Activated CD4-positive, alpha-beta T cell treated with anti-CD3 and anti-CD28 coated beads for 36 hours (primary cell): ENCODE measurements at regions not wholly inside any gene's neighbourhood (a gene's known extent, or its start where the extent isn't known, plus 50 kb on each side); places are given as distances from the start of the nearest gene placed in this dataset.

Source experiments
- ATAC-seq: fragments of 200-7000 bp; cut with Tn5 transposase; one replicate; pipeline ENCODE4 v1.10.0; 2021; ENCODE audit warnings: mild to moderate bottlenecking, moderate library complexity
- CTCF ChIA-PET: fragments of 350-600 bp; sonication (Branson Sonifier 250); formaldehyde crosslinking; loops from one replicate; lab custom pipeline; 2021; ENCODE audit warnings: antibody characterized with exemption; lab: Charles Lee
- POLR2A ChIA-PET: fragments of 350-600 bp; sonication (Branson Sonifier 250); formaldehyde crosslinking; loops from one replicate; lab custom pipeline; 2021; ENCODE audit warnings: antibody characterized with exemption, inconsistent platforms; lab: Charles Lee
- DNase-seq: peaks from one replicate; pipeline ENCODE4 v3.0.0-alpha.2; 2020
- H3K27ac Mint-ChIP-seq: one replicate; pipeline ENCODE4 v1.8.0; 2021; ENCODE audit warnings: mixed read lengths
- H3K27me3 Mint-ChIP-seq: one replicate; pipeline ENCODE4 v1.8.0; 2021; ENCODE audit warnings: mixed read lengths
- H3K36me3 Mint-ChIP-seq: one replicate; pipeline ENCODE4 v1.8.0; 2021; ENCODE audit warnings: low read depth, mixed read lengths
- H3K4me1 Mint-ChIP-seq: one replicate; pipeline ENCODE4 v1.8.0; 2021; ENCODE audit warnings: mixed read lengths
- H3K4me3 Mint-ChIP-seq: one replicate; pipeline ENCODE4 v1.8.0; 2021; ENCODE audit warnings: mild to moderate bottlenecking, moderate library complexity, mixed read lengths
- H3K9me3 Mint-ChIP-seq: one replicate; pipeline ENCODE4 v1.8.0; 2021; ENCODE audit warnings: low read depth, mixed read lengths
- intact Hi-C, 2 experiments: fragments of 100-400 bp; cut with DNase I in 1 of 2; cut with micrococcal nuclease in 1 of 2; formaldehyde crosslinking; loops; one replicate each; pipeline versions ENCODE4 v1.14.2 to v1.15.1; 2022 to 2024; cut with DNase I, micrococcal nuclease

- ChIA-PET CTCF (interaction anchor here (0.7 kb wide), 1 partner anchor 16 kb away, joined by 4 read pairs; no protein-coding TSS in a partner anchor), POLR2A (no interaction called here)
- Mint-ChIP-seq H3K4me1 (peaks cover 2% of the 10 kb centered on the region), H3K27ac (no peak overlapping the region), H3K9me3 (no peaks in the 10 kb centered on the region), H3K4me3 (no peak overlapping the region), H3K36me3 (no peaks in the 10 kb centered on the region), H3K27me3 (peaks cover 7% of the 10 kb centered on the region)
- DNase-seq, result no peak
- intact Hi-C loops, result no loop called here
- ATAC-seq, result no peak
These were observed 65.1 kb downstream of the PFDN4 start for GRCh38 chr20:54272901-54273488.

DNA sequence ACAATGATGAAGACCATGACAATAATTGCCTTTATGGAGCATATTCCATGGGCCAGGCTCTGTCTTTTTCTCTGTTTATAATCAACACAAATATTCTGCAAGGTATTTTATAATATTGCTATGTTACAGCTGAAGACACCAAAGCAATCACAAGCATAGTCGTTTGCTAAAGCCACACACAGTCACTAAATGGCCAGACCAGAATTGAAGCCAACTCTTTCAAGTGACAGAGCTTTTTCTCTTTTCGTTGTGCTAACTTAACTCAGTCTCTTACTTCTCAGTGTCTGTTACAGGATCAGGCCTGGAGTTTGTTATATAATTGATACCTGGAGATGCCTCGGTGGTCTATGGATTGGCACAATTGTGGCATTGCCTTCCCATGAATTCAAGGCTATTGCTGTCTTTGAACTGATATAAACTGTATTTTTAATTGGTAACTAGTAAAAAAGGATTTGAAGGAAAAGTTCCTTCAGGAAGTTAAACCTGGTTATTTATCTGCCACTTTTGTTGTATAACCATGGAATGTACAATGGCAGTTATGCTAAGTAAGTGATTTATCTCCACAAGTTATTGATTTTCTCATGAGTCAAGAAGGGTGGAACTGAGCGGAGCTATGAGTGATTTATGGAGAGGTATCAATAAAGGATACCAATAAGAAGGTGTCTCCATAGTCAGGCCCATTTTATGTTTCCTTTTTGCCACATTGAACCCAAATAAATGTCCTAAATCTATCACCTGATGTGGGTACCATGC, 67.6 kb downstream of the PFDN4 start:
- ATAC-seq (no peak), DNase-seq (no peak)
- H3K27me3 Mint-ChIP-seq, result peaks cover 8% of the 10 kb centered on the region
- peaks cover 2% of the 10 kb centered on the region for H3K4me1 Mint-ChIP-seq
- no peak overlapping the region for H3K27ac Mint-ChIP-seq
- no peak overlapping the region for H3K4me3 Mint-ChIP-seq
- POLR2A ChIA-PET, result no interaction called here
- CTCF ChIA-PET, result no interaction called here
- no peaks in the 10 kb centered on the region for H3K9me3 Mint-ChIP-seq
- intact Hi-C loops, result no loop called here
- H3K36me3 Mint-ChIP-seq, result no peaks in the 10 kb centered on the region

DNA sequence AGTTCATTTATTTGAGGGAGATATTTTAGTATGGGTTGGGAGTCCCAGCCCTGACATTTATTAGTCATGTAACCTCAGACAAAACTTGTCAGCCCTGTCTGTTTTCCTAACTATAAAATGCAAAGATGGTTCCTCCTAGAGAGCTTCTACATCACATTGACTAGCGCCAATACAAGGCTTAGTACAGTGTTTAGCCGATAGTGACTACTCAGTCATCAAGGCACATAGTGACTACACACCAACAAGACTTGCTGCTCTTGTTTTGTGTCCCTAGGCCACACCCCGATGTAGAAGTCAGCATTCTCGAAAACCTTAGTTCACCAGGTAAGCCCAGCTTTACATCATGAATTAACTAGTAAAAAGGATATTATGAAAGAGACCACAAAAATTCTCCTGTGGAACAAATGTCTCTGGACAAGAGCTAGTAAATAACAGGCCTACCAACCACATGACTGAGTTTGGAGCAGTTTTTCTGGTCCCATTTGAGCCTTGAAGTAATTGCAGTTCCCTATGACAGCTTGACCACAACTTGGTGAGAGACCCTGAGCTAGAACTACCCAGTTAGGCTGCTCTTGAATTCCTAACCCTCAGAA, 68.8 kb downstream of the PFDN4 start:
- DNase-seq, result no peak
- Mint-ChIP-seq H3K27me3 (peaks cover 6% of the 10 kb centered on the region), H3K4me3 (no peak overlapping the region), H3K4me1 (peaks cover 2% of the 10 kb centered on the region), H3K9me3 (no peaks in the 10 kb centered on the region), H3K36me3 (no peaks in the 10 kb centered on the region), H3K27ac (no peak overlapping the region)
- ChIA-PET POLR2A (no interaction called here), CTCF (interaction anchor here (0.7 kb wide), 1 partner anchor 369 kb away, joined by 3 read pairs; no protein-coding TSS in a partner anchor)
- no peak for ATAC-seq
- intact Hi-C loops, result no loop called here

DNA sequence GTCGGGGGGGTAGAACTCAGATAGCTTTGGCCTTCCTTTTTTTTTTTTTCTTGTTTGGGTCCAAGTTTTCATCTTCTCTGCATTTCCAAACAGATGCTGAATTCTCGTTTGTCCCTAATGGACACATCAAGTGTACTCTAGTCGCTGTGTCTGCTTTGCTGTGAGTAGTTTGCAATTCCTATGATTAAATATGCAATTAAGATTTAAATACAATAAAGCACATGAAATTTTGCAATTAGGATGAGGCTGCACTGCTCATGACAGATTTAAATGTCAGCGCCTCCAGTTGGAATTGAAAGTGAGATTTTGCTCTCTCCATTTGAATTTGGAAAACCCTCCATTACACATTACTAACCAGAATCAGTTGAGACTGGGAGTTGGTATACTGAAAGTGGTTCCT, 70.4 kb downstream of the PFDN4 start:
- no peaks in the 10 kb centered on the region for H3K9me3 Mint-ChIP-seq
- no peaks in the 10 kb centered on the region for H3K36me3 Mint-ChIP-seq
- ATAC-seq (no peak), DNase-seq (no peak)
- peaks cover 7% of the 10 kb centered on the region for H3K27me3 Mint-ChIP-seq
- intact Hi-C loops, result no loop called here
- H3K4me1 Mint-ChIP-seq, result peaks cover 2% of the 10 kb centered on the region
- no peak overlapping the region for H3K27ac Mint-ChIP-seq
- POLR2A ChIA-PET, result no interaction called here
- no peak overlapping the region for H3K4me3 Mint-ChIP-seq
- CTCF ChIA-PET, result no interaction called here

- Mint-ChIP-seq H3K27me3 (peaks cover 7% of the 10 kb centered on the region), H3K36me3 (no peaks in the 10 kb centered on the region), H3K27ac (no peak overlapping the region), H3K9me3 (no peaks in the 10 kb centered on the region), H3K4me3 (no peak overlapping the region), H3K4me1 (peaks cover 21% of the 10 kb centered on the region)
- intact Hi-C loops, result loop anchor here in 1 of 2 experiments (10.0 kb wide), 1 partner anchor 438 kb away; no protein-coding TSS in a partner anchor
- ATAC-seq (no peak), DNase-seq (no peak)
- POLR2A ChIA-PET, result no interaction called here
- CTCF ChIA-PET, result no interaction called here
These were observed 74.7 kb downstream of the PFDN4 start for GRCh38 chr20:54282625-54283024.

DNA sequence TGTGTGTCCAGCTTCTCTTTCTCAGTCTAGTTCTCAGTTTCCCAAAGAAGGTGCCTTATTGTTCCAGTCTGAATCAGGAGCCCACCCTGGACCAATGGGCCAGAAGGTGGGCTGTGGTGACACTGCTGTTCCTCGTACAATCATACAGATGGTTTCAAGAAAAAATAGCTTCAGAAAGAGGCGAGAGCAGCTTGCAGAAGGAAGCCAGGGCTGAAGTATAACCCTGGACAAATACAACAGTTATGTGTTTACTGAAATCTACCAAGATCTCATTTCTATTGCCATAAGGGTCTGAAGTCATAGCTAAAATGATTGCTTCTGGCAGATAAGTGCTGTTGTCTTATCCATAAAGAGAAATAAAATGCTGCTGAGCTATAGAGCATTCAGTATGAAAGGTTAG, 75.4 kb downstream of the PFDN4 start:
- H3K36me3 Mint-ChIP-seq, result no peaks in the 10 kb centered on the region
- peaks cover 22% of the 10 kb centered on the region for H3K4me1 Mint-ChIP-seq
- no peaks in the 10 kb centered on the region for H3K9me3 Mint-ChIP-seq
- CTCF ChIA-PET, result interaction anchor here (1.3 kb wide), 1 partner anchor 64 kb away, joined by 3 read pairs; no protein-coding TSS in a partner anchor
- no peak for DNase-seq
- no peak for ATAC-seq
- intact Hi-C loops, result loop anchor here in 1 of 2 experiments (10.0 kb wide), 1 partner anchor 438 kb away; no protein-coding TSS in a partner anchor
- H3K27ac Mint-ChIP-seq, result peak overlapping the region; percentile 59
- H3K4me3 Mint-ChIP-seq, result no peak overlapping the region
- peaks cover 8% of the 10 kb centered on the region for H3K27me3 Mint-ChIP-seq
- POLR2A ChIA-PET, result no interaction called here

- ATAC-seq (peak; percentile 87), DNase-seq (peak; percentile 68)
- H3K27me3 Mint-ChIP-seq, result peaks cover 11% of the 10 kb centered on the region
- intact Hi-C loops, result loop anchor here (1.0 to 10.0 kb wide), 6 partner anchors 35 to 440 kb away; no protein-coding TSS in a partner anchor
- peak overlapping the region; percentile 62 for H3K4me3 Mint-ChIP-seq
- ChIA-PET POLR2A (interaction anchor here (0.5 kb wide), 1 partner anchor 128 kb away, joined by 3 read pairs; no protein-coding TSS in a partner anchor), CTCF (interaction anchor here (0.5 to 1.0 kb wide), 5 partner anchors 19 to 362 kb away, joined by 3 to 5 read pairs (median 4); partner anchors contain the start of gene PFDN4)
- H3K36me3 Mint-ChIP-seq, result peaks cover 2% of the 10 kb centered on the region
- peaks cover 22% of the 10 kb centered on the region for H3K4me1 Mint-ChIP-seq
- H3K9me3 Mint-ChIP-seq, result no peaks in the 10 kb centered on the region
- H3K27ac Mint-ChIP-seq, result peak overlapping the region; percentile 94
These were observed 77.2 kb downstream of the PFDN4 start for GRCh38 chr20:54284928-54285704.

GRCh38 chr20:54290636-54291035, 82.7 kb downstream of the PFDN4 start:
- no peak for DNase-seq

GRCh38 chr20:54291339-54292010, 83.6 kb downstream of the PFDN4 start:
- intact Hi-C loops, result no loop called here
- Mint-ChIP-seq H3K27me3 (peaks cover 34% of the 10 kb centered on the region), H3K36me3 (peaks cover 2% of the 10 kb centered on the region), H3K4me3 (no peak overlapping the region), H3K4me1 (peaks cover 24% of the 10 kb centered on the region), H3K27ac (no peak overlapping the region), H3K9me3 (no peaks in the 10 kb centered on the region)
- CTCF ChIA-PET, result interaction anchor here (0.6 to 1.1 kb wide), 2 partner anchors 25 to 86 kb away, joined by 3 read pairs; no protein-coding TSS in a partner anchor
- ATAC-seq, result no peak
- DNase-seq, result no peak
- POLR2A ChIA-PET, result interaction anchor here (0.5 to 0.6 kb wide), 2 partner anchors 378 to 392 kb away, joined by 3 read pairs; no protein-coding TSS in a partner anchor

More at GRCh38 chr20:54290636-54291035, 82.7 kb downstream of the PFDN4 start:
- CTCF ChIA-PET, result no interaction called here
- peaks cover 30% of the 10 kb centered on the region for H3K4me1 Mint-ChIP-seq
- peaks cover 2% of the 10 kb centered on the region for H3K36me3 Mint-ChIP-seq
- no peak overlapping the region for H3K27ac Mint-ChIP-seq
- no peaks in the 10 kb centered on the region for H3K9me3 Mint-ChIP-seq
- POLR2A ChIA-PET, result no interaction called here
- peaks cover 31% of the 10 kb centered on the region for H3K27me3 Mint-ChIP-seq
- intact Hi-C loops, result no loop called here
- ATAC-seq, result no peak
- no peak overlapping the region for H3K4me3 Mint-ChIP-seq

DNA sequence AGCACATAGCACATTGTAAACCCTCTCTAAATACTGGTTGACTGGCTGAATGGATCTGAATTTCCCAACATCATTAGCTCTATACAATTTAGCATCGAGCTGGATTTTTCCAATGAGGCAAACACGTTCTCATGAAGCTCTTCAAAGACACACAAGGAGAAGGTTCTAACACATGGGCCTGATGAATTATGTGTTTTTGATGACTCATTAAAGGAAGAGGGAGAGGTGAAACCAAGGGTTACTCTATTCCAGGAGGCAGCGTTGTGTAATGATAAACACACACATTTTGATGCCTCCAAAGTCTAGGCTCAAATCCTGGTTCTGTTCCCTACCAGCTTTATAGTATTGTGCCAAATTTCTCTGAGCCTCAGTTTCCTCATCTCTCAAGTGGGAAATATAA, 84.3 kb downstream of the PFDN4 start:
- Mint-ChIP-seq H3K27me3 (peaks cover 37% of the 10 kb centered on the region), H3K36me3 (peaks cover 2% of the 10 kb centered on the region), H3K4me1 (peaks cover 23% of the 10 kb centered on the region), H3K27ac (no peak overlapping the region), H3K9me3 (no peaks in the 10 kb centered on the region), H3K4me3 (no peak overlapping the region)
- no peak for DNase-seq
- intact Hi-C loops, result no loop called here
- ChIA-PET POLR2A (interaction anchor here (0.6 kb wide), 1 partner anchor 391 kb away, joined by 3 read pairs; no protein-coding TSS in a partner anchor), CTCF (interaction anchor here (0.9 to 1.1 kb wide), 2 partner anchors 18 to 24 kb away, joined by 3 read pairs; no protein-coding TSS in a partner anchor)
- ATAC-seq, result no peak
